K562 (cell line): ENCODE measurements at regions not wholly inside any gene's neighbourhood (a gene's known extent, or its start where the extent isn't known, plus 50 kb on each side); places are given as distances from the start of the nearest gene placed in this dataset.

Source experiments
- ARNT ChIP-seq, 2 experiments: fragments of 450-650 bp; IDR thresholded peaks; 2 replicates each; pipeline ENCODE4 v1.6.1; 2016; ENCODE audit warnings: mild to moderate bottlenecking in 1 of 2
- ATF2 ChIP-seq: sonication (generic); formaldehyde crosslinking; IDR thresholded peaks from 2 replicates; pipeline ENCODE4 v1.8.1; 2022; ENCODE audit warnings: missing genetic modification reagents
- ATF3 ChIP-seq, 2 experiments: fragments of 450-650 bp in 1 of 2; sonication (generic) in 1 of 2; formaldehyde crosslinking in 1 of 2; IDR thresholded peaks in 1 of 2; conservative IDR thresholded peaks in 1 of 2; 2 replicates each; pipeline versions ENCODE4 v1.6.1 to v1.8.1; 2016 to 2023; ENCODE audit warnings: mild to moderate bottlenecking in 2 of 2, moderate library complexity in 2 of 2, inconsistent platforms in 1 of 2, missing genetic modification reagents in 1 of 2
- BCLAF1 ChIP-seq, 2 experiments: fragments of 450-650 bp in 1 of 2; IDR thresholded peaks; 2 replicates each; pipeline ENCODE4 v1.6.1; 2011 to 2017; ENCODE audit warnings: low read depth in 2 of 2, antibody characterized with exemption in 1 of 2, borderline replicate concordance in 1 of 2, low read length in 1 of 2, mild to moderate bottlenecking in 1 of 2, mixed read lengths in 1 of 2; ENCODE audit not compliant: control insufficient read depth in 1 of 2
- CBX1 ChIP-seq: sonication (generic); IDR thresholded peaks from 2 replicates; pipeline ENCODE4 v1.6.1; 2016; ENCODE audit warnings: antibody characterized with exemption, low read depth, mild to moderate bottlenecking
- GTF2B ChIP-seq: IDR thresholded peaks from 2 replicates; pipeline ENCODE4 v1.6.1; 2011; ENCODE audit not compliant: insufficient read length; ENCODE audit errors: extremely low read depth
- MBD1 ChIP-seq: fragments of 250-450 bp; sonication (Bioruptor Pico); IDR thresholded peaks from 2 replicates; pipeline ENCODE4 v1.8.0; 2022; ENCODE audit warnings: inconsistent platforms
- NCOA6 ChIP-seq: fragments of 450-650 bp; IDR thresholded peaks from 2 replicates; pipeline ENCODE4 v1.6.1; 2017; ENCODE audit warnings: mild to moderate bottlenecking
- PCBP1 ChIP-seq: fragments of 200-400 bp; formaldehyde crosslinking; IDR thresholded peaks from 2 replicates; pipeline ENCODE4 v1.6.1; 2018; ENCODE audit warnings: mild to moderate bottlenecking, low read depth, low read length; ENCODE audit not compliant: poor library complexity, severe bottlenecking
- POLR2AphosphoS2 ChIP-seq: IDR thresholded peaks from 2 replicates; pipeline ENCODE4 v1.6.1; 2012; ENCODE audit warnings: low read length, improper control_type of control experiment
- RB1 ChIP-seq: fragments of 450-650 bp; IDR thresholded peaks from 2 replicates; pipeline ENCODE4 v1.6.1; 2017; ENCODE audit warnings: low read depth, mild to moderate bottlenecking
- RFX7 ChIP-seq: fragments of 250-450 bp; sonication (Bioruptor Pico); IDR thresholded peaks from 2 replicates; pipeline ENCODE4 v1.5.1; 2021; ENCODE audit warnings: mild to moderate bottlenecking
- SOX6 ChIP-seq: fragments of 450-650 bp; IDR thresholded peaks from 2 replicates; pipeline ENCODE4 v1.6.1; 2014; ENCODE audit warnings: mild to moderate bottlenecking
- SRSF3 ChIP-seq: fragments of 200-400 bp; formaldehyde crosslinking; IDR thresholded peaks from 2 replicates; pipeline ENCODE4 v1.6.1; 2016; ENCODE audit warnings: mild to moderate bottlenecking, low read length, moderate library complexity; ENCODE audit not compliant: insufficient read depth
- TAF1 ChIP-seq: IDR thresholded peaks from 2 replicates; pipeline ENCODE4 v1.6.1; 2011; ENCODE audit warnings: mild to moderate bottlenecking, low read length, moderate library complexity; ENCODE audit not compliant: insufficient read depth, control insufficient read depth, severe bottlenecking; ENCODE audit errors: extremely low read depth
- TAF9B ChIP-seq: fragments of 450-650 bp; IDR thresholded peaks from 2 replicates; pipeline ENCODE4 v1.6.1; 2018; ENCODE audit warnings: mild to moderate bottlenecking; ENCODE audit not compliant: partially characterized antibody
- YBX1 ChIP-seq: fragments of 450-650 bp; IDR thresholded peaks from 2 replicates; pipeline ENCODE4 v1.7.1; 2016; ENCODE audit warnings: mild to moderate bottlenecking
- ZNF146 ChIP-seq: IDR thresholded peaks from one replicate; pipeline ENCODE4 v1.6.1; 2018; ENCODE audit warnings: missing compliant biosample characterization; ENCODE audit not compliant: unreplicated experiment

GRCh38 chr2:126994340-126994777 lies 95.7 kb downstream of the TEX51 start (continued):
- TF ChIP-seq SRSF3 (no peak), BCLAF1 (IDR thresholded peaks at IDR 0.05; ENCODE audit: borderline replicate concordance in 1 of 2, control insufficient read depth in 1 of 2, low read depth in 2 of 2, low read length in 1 of 2) (no peak), NCOA6 (no peak), CBX1 (no peak), RB1 (no peak), YBX1 (no peak), ATF2 (CRISPR knock-in tag) (no peak), GTF2B (no peak), ZNF146 (CRISPR knock-in tag) (no peak), PCBP1 (no peak), ATF3 (IDR thresholded peaks at IDR 0.05) (peak; percentile 11; the same call in 1 of the 2 replicates), ATF3 (CRISPR knock-in tag; conservative IDR thresholded peaks at IDR 0.05) (no peak), RFX7 (CRISPR knock-in tag) (no peak), SOX6 (peak; percentile 89), POLR2AphosphoS2 (no peak), TAF9B (no peak), MBD1 (CRISPR knock-in tag) (no peak), ARNT (IDR thresholded peaks at IDR 0.05) (peak; percentile 56 to 75; a peak in 2 of 4 replicates), TAF1 (no peak)
